SK-N-SH (cell line): ENCODE measurements at regions not wholly inside any gene's neighbourhood (a gene's known extent, or its start where the extent isn't known, plus 50 kb on each side); places are given as distances from the start of the nearest gene placed in this dataset.

ENCODE experiments used
- CHD2 ChIP-seq: fragments of 150-350 bp; IDR thresholded peaks from 2 replicates; pipeline ENCODE4 v1.6.1; 2018; ENCODE audit warnings: low read length; ENCODE audit not compliant: partially characterized antibody
- FOXM1 ChIP-seq: IDR thresholded peaks from 2 replicates; pipeline ENCODE4 v1.4.0; 2012; ENCODE audit warnings: low read depth, mild to moderate bottlenecking
- JUND ChIP-seq: IDR thresholded peaks from 2 replicates; pipeline ENCODE4 v1.4.0; 2012
- NRF1 ChIP-seq: IDR thresholded peaks from 2 replicates; pipeline ENCODE4 v1.6.1; 2012; ENCODE audit warnings: low read depth, mild to moderate bottlenecking, low read length
- RAD21 ChIP-seq: IDR thresholded peaks from 2 replicates; pipeline ENCODE4 v1.6.1; 2012; ENCODE audit warnings: mild to moderate bottlenecking, low read length
- SMC3 ChIP-seq: IDR thresholded peaks from 2 replicates; pipeline ENCODE4 v1.6.1; 2012; ENCODE audit warnings: low read depth, low read length, improper control_type of control experiment
- TAF1 ChIP-seq: IDR thresholded peaks from 2 replicates; pipeline ENCODE4 v1.6.1; 2012; ENCODE audit warnings: low read depth, mild to moderate bottlenecking, low read length, moderate library complexity, borderline replicate concordance
- TCF12 ChIP-seq: IDR thresholded peaks from 2 replicates; pipeline ENCODE4 v1.4.0; 2012
- TF ChIP-seq, protein P1 (sequence below): IDR thresholded peaks from 2 replicates; pipeline ENCODE4 v1.6.1; 2012; ENCODE audit warnings: mild to moderate bottlenecking, low read depth, low read length, moderate library complexity
- TF ChIP-seq, protein P2 (sequence below): fragments of 200-600 bp; sonication (generic); IDR thresholded peaks from 2 replicates; pipeline ENCODE4 v1.6.1; 2017; ENCODE audit warnings: antibody characterized with exemption, mild to moderate bottlenecking, moderate library complexity
- TF ChIP-seq, protein P3 (sequence below): IDR thresholded peaks from 2 replicates; pipeline ENCODE4 v1.4.0; 2012; ENCODE audit warnings: low read depth, borderline replicate concordance

DNA sequence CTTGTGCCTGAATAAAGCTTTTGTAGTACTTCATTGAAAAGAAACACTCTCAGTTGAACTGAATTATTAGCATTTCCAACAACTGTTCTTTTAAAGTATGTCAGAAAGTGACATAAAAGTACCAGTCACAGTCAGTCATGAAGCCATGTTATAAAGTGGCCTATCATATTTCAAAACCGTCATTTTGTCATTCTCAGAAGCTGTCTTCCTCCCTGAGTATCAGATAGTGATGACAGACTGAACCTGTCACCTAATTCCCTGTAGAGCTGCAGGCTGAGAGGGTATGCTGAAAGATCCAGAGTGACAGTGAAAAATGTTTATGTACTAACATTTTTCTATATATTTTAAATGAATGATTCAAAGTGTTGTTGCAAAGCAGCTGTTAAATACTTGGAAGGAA is 1121.7 kb upstream of the PRMT6 start:
- no peak for TF ChIP-seq TAF1
- TF ChIP-seq, protein P1, sequence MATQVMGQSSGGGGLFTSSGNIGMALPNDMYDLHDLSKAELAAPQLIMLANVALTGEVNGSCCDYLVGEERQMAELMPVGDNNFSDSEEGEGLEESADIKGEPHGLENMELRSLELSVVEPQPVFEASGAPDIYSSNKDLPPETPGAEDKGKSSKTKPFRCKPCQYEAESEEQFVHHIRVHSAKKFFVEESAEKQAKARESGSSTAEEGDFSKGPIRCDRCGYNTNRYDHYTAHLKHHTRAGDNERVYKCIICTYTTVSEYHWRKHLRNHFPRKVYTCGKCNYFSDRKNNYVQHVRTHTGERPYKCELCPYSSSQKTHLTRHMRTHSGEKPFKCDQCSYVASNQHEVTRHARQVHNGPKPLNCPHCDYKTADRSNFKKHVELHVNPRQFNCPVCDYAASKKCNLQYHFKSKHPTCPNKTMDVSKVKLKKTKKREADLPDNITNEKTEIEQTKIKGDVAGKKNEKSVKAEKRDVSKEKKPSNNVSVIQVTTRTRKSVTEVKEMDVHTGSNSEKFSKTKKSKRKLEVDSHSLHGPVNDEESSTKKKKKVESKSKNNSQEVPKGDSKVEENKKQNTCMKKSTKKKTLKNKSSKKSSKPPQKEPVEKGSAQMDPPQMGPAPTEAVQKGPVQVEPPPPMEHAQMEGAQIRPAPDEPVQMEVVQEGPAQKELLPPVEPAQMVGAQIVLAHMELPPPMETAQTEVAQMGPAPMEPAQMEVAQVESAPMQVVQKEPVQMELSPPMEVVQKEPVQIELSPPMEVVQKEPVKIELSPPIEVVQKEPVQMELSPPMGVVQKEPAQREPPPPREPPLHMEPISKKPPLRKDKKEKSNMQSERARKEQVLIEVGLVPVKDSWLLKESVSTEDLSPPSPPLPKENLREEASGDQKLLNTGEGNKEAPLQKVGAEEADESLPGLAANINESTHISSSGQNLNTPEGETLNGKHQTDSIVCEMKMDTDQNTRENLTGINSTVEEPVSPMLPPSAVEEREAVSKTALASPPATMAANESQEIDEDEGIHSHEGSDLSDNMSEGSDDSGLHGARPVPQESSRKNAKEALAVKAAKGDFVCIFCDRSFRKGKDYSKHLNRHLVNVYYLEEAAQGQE: no peak
- no peak for TF ChIP-seq RAD21
- no peak for TF ChIP-seq CHD2
- TF ChIP-seq, protein P2, sequence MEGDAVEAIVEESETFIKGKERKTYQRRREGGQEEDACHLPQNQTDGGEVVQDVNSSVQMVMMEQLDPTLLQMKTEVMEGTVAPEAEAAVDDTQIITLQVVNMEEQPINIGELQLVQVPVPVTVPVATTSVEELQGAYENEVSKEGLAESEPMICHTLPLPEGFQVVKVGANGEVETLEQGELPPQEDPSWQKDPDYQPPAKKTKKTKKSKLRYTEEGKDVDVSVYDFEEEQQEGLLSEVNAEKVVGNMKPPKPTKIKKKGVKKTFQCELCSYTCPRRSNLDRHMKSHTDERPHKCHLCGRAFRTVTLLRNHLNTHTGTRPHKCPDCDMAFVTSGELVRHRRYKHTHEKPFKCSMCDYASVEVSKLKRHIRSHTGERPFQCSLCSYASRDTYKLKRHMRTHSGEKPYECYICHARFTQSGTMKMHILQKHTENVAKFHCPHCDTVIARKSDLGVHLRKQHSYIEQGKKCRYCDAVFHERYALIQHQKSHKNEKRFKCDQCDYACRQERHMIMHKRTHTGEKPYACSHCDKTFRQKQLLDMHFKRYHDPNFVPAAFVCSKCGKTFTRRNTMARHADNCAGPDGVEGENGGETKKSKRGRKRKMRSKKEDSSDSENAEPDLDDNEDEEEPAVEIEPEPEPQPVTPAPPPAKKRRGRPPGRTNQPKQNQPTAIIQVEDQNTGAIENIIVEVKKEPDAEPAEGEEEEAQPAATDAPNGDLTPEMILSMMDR: no peak
- no peak for TF ChIP-seq SMC3
- no peak for TF ChIP-seq JUND
- no peak for TF ChIP-seq TCF12
- TF ChIP-seq NRF1: no peak
- TF ChIP-seq, protein P3, sequence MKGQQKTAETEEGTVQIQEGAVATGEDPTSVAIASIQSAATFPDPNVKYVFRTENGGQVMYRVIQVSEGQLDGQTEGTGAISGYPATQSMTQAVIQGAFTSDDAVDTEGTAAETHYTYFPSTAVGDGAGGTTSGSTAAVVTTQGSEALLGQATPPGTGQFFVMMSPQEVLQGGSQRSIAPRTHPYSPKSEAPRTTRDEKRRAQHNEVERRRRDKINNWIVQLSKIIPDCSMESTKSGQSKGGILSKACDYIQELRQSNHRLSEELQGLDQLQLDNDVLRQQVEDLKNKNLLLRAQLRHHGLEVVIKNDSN: no peak
- TF ChIP-seq FOXM1: no peak
